Fibroblast of villous mesenchyme (primary cell): ENCODE measurements at regions not wholly inside any gene's neighbourhood (a gene's known extent, or its start where the extent isn't known, plus 50 kb on each side); places are given as distances from the start of the nearest gene placed in this dataset.

Experiments used
- DNase-seq: peaks from one replicate; pipeline ENCODE4 v3.0.0-alpha.2; 2010; ENCODE audit warnings: low read depth
- H3K4me3 ChIP-seq: 2 replicates; pipeline ENCODE4 v1.5.1; 2011; ENCODE audit warnings: low read depth, mild to moderate bottlenecking, low read length
- TF ChIP-seq, protein P1 (sequence below): IDR thresholded peaks from 2 replicates; pipeline ENCODE4 v1.5.1; 2012; ENCODE audit warnings: low read depth, mild to moderate bottlenecking, low read length; ENCODE audit not compliant: insufficient read depth

GRCh38 chr11:103547691-103548090 lies 438.5 kb downstream of the DYNC2H1 start:
- no peak overlapping the region for H3K4me3 ChIP-seq
- no peak for DNase-seq
- TF ChIP-seq, protein P1, sequence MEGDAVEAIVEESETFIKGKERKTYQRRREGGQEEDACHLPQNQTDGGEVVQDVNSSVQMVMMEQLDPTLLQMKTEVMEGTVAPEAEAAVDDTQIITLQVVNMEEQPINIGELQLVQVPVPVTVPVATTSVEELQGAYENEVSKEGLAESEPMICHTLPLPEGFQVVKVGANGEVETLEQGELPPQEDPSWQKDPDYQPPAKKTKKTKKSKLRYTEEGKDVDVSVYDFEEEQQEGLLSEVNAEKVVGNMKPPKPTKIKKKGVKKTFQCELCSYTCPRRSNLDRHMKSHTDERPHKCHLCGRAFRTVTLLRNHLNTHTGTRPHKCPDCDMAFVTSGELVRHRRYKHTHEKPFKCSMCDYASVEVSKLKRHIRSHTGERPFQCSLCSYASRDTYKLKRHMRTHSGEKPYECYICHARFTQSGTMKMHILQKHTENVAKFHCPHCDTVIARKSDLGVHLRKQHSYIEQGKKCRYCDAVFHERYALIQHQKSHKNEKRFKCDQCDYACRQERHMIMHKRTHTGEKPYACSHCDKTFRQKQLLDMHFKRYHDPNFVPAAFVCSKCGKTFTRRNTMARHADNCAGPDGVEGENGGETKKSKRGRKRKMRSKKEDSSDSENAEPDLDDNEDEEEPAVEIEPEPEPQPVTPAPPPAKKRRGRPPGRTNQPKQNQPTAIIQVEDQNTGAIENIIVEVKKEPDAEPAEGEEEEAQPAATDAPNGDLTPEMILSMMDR = no peak

DNA sequence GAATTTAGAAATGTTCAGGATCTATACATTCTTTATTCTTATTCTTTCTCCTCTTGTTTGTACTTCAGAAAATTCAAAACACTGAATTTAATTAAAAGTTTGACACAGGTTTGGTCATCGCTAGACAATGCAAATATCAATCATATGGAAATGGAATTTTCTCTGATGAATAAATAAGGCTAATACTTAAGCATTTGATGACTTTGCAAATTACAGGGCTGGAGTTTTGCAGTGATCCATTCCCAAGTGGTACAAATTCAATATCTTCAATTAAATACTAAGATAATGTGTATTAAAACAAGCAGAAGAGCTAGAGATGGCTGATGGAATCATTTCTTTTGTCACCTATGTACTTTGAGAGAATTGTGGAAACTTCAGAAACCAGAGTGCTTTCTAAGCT lies 439.6 kb downstream of the DYNC2H1 start:
- TF ChIP-seq, protein P1 = no peak
- DNase-seq = no peak
- H3K4me3 ChIP-seq = no peak overlapping the region

DNA sequence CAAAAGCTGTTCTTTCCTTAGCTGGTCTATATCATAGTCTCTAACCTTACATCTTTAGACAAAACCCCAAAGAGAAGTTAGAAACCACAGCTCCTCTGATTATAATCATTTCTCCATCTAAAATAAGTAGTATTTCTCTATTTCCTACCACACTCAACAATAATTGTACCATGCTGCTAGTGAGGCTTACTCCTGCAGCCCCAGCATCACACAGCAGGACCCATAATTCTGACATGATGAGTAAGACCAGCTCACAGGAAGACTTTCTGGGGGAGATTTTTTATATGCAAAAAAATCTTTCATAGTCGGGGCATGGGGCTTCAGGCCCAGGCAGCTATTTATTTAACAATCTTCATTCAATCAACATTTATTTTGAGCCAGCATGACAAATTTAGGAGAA lies 441.6 kb downstream of the DYNC2H1 start:
- DNase-seq = no peak
- no peak overlapping the region for H3K4me3 ChIP-seq
- TF ChIP-seq, protein P1 = no peak

- H3K4me3 ChIP-seq = no peak overlapping the region
- TF ChIP-seq, protein P1 = no peak
- DNase-seq = no peak
Observed at GRCh38 chr11:103552086-103552485, 442.9 kb downstream of the DYNC2H1 start.

GRCh38 chr11:103556171-103556570 lies 446.9 kb downstream of the DYNC2H1 start:
- H3K4me3 ChIP-seq = no peak overlapping the region
- no peak for DNase-seq
- TF ChIP-seq, protein P1 = no peak

DNA sequence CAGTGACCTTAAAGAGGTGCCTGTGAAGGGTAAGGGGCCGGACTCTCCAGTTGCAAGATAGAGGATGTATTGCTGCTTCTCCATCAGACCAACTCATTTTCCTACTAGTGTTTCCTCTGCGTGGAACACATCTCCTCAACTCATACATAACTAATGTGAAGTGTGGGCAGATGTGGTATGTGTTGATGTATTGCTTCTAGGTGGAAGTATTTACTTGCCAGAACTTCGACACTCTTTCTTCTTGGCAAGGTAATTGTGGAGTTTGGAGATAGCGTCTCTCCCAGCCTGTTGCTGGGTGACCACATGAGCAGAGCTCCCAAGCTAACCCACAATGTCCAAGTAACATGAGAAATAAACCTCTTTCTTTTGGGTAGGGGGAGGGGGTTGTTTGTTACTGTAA lies 456.9 kb downstream of the DYNC2H1 start:
- no peak overlapping the region for H3K4me3 ChIP-seq
- DNase-seq = no peak
- TF ChIP-seq, protein P1 = no peak

DNA sequence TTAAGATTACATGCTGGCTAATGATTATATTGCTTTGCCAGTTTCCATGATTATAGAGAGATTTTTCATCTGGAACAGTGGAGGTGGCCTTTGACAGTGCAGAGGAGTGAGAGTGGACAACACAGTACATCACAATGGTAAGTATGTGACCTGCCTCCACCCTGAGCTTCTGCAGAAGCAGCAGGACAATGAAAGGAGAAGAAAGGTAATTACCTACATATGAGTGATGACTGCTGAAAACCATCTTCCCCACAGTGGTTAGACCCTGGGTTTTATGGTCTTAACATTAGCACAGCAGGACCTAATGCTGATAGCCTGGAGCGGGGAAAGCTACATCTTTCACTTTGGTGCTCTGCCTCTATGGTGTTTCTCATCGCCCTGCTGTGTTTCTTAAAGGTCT lies 454.7 kb upstream of the DDI1 start:
- TF ChIP-seq, protein P1 = no peak
- no peak for DNase-seq

More for the DNA sequence above, 454.7 kb upstream of the DDI1 start:
- H3K4me3 ChIP-seq = no peak overlapping the region
